BJ (cell line): ENCODE measurements at regions not wholly inside any gene's neighbourhood (a gene's known extent, or its start where the extent isn't known, plus 50 kb on each side); places are given as distances from the start of the nearest gene placed in this dataset.

Experiments
- CTCF ChIA-PET: fragments of 350-600 bp; formaldehyde crosslinking; extraction: SDS; loops from one replicate; lab custom pipeline; 2021; ENCODE audit warnings: antibody characterized with exemption, inconsistent platforms; lab: Yijun Ruan, JAX
- POLR2A ChIA-PET: fragments of 300-600 bp; sonication (Branson Sonifier 250); formaldehyde crosslinking; extraction: SDS; loops from one replicate; lab custom pipeline; 2021; ENCODE audit warnings: antibody characterized with exemption; lab: Charles Lee
- DNase-seq: peaks from one replicate; pipeline ENCODE4 v3.0.0-alpha.2; 2011; ENCODE audit warnings: low read depth
- H3K27me3 ChIP-seq: 2 replicates; pipeline ENCODE4 v1.6.0; 2011; ENCODE audit warnings: low read length; ENCODE audit not compliant: control insufficient read depth, insufficient read depth
- H3K36me3 ChIP-seq: 2 replicates; pipeline ENCODE4 v1.5.1; 2011; ENCODE audit warnings: low read length; ENCODE audit not compliant: control insufficient read depth, insufficient read depth
- H3K4me3 ChIP-seq: 2 replicates; pipeline ENCODE4 v1.5.1; 2011; ENCODE audit warnings: low read depth, mild to moderate bottlenecking, control low read depth, low read length
- TF ChIP-seq, protein P1 (sequence below): IDR thresholded peaks from 2 replicates; pipeline ENCODE4 v1.5.1; 2011; ENCODE audit warnings: low read depth, mild to moderate bottlenecking, control low read depth, inconsistent platforms, low read length, moderate library complexity; ENCODE audit not compliant: insufficient read depth

DNA sequence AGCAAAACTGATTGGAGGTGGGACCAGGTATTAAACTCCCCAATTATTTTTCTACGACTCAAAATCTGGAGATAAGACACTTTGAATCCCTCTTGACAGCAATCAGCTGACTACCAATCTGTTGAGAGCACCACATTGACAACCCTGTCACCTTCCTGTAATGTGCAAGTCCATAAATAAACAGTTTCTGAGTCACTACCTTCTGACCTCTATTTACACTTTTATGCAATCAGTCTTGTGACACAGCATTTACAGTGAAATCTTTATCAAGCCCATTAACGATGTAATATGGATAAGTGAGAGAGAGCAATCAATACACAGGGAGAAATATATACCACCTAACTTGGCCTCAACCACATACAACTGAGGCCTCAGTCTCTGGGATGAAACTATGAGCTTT, 283.7 kb upstream of the ANO5 start:
- no peak overlapping the region for H3K4me3 ChIP-seq
- no peak for DNase-seq
- no peaks in the 10 kb centered on the region for H3K36me3 ChIP-seq
- TF ChIP-seq, protein P1, sequence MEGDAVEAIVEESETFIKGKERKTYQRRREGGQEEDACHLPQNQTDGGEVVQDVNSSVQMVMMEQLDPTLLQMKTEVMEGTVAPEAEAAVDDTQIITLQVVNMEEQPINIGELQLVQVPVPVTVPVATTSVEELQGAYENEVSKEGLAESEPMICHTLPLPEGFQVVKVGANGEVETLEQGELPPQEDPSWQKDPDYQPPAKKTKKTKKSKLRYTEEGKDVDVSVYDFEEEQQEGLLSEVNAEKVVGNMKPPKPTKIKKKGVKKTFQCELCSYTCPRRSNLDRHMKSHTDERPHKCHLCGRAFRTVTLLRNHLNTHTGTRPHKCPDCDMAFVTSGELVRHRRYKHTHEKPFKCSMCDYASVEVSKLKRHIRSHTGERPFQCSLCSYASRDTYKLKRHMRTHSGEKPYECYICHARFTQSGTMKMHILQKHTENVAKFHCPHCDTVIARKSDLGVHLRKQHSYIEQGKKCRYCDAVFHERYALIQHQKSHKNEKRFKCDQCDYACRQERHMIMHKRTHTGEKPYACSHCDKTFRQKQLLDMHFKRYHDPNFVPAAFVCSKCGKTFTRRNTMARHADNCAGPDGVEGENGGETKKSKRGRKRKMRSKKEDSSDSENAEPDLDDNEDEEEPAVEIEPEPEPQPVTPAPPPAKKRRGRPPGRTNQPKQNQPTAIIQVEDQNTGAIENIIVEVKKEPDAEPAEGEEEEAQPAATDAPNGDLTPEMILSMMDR, result no peak
- H3K27me3 ChIP-seq, result no peaks in the 10 kb centered on the region
- POLR2A ChIA-PET, result no interaction called here
- CTCF ChIA-PET, result no interaction called here

DNA sequence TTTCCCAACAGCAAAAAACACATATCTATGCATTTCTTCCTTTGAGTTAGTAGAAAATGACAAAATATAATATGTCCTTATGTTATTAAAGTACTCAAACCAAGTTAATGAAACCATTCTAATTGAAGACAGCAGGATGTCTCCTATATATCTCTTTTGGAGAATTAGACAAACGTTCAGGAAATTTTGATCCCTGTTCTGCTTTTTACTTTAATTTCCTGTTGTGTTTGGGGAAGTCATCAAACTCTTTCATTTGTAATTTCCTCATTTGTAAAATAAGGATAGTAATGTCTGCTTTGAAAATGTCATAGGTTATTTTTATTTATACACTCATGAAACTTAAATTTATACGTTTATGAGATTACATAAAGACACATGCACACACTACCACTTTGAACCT, 281.8 kb upstream of the ANO5 start:
- DNase-seq, result no peak
- Histone ChIP-seq H3K36me3 (no peaks in the 10 kb centered on the region), H3K4me3 (no peak overlapping the region), H3K27me3 (no peaks in the 10 kb centered on the region)
- CTCF ChIA-PET, result no interaction called here
- TF ChIP-seq, protein P1, result no peak
- POLR2A ChIA-PET, result no interaction called here

DNA sequence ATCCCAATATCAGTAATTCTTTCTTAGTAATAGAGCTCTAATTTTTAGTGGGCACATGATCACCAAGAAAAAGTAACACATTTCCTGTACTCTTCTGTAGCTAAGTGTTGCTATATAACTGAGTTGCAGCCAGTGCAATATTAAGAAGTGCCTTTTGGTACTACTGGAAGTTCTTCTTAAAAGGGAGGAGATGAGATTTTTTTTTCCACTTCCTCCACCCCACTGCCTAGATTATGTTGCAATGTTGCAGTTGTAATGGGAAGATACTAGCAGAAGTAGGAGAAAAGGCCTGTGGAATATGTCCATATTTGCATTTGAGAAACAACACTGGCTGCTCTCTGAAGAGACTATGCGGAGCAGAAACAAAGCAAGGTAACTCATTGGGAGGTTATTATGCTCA, 280.6 kb upstream of the ANO5 start:
- CTCF ChIA-PET, result no interaction called here
- POLR2A ChIA-PET, result no interaction called here
- Histone ChIP-seq H3K4me3 (no peak overlapping the region), H3K36me3 (no peaks in the 10 kb centered on the region), H3K27me3 (no peaks in the 10 kb centered on the region)
- TF ChIP-seq, protein P1, result no peak
- no peak for DNase-seq

DNA sequence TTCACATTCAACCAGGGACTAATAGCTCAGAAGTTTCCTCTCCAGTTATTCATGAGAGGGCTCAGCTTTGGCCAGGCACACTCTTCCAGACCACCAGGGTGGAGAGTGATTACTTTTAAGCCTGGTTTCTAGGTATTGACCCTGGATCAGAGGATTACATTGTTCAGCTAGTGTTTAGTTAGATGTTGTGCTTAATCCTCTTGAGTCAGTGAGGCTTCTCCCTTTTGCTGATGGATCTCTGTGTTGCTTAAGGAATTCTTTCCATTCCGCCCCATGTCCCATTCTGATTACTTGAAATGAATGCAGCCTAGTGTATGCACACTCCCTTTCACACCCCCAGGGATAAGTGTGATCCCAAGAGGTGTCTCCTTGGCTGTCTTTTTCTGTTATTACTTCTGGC, 271.7 kb upstream of the ANO5 start:
- H3K36me3 ChIP-seq, result no peaks in the 10 kb centered on the region
- no peak for DNase-seq
- H3K27me3 ChIP-seq, result no peaks in the 10 kb centered on the region
- TF ChIP-seq, protein P1, result no peak
- ChIA-PET CTCF (no interaction called here), POLR2A (no interaction called here)
- no peak overlapping the region for H3K4me3 ChIP-seq

DNA sequence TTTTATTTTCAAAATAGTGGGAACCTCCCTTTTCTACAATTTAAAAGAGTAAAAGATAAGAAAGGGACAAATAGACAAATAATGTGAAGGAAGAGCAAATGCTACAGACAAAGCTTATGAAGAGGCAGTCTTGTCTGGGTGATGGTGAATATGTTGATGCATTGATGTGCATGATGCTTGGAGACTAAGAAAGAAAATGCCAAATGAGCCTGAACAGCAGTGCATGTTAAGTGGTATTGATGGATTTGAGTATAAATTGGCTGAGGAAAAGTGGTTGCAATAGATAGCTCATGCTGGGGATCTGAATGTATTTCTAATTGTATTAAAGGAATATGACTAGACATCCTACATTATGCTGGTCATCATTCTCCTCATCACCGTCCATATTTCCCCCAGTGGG, 268.6 kb upstream of the ANO5 start:
- ChIA-PET POLR2A (no interaction called here), CTCF (no interaction called here)
- TF ChIP-seq, protein P1, result no peak
- H3K27me3 ChIP-seq, result no peaks in the 10 kb centered on the region
- no peak overlapping the region for H3K4me3 ChIP-seq
- DNase-seq, result no peak
- no peaks in the 10 kb centered on the region for H3K36me3 ChIP-seq
